NCI-H187 (cell line): ENCODE measurements at regions not wholly inside any gene's neighbourhood (a gene's known extent, or its start where the extent isn't known, plus 50 kb on each side); places are given as distances from the start of the nearest gene placed in this dataset.
"Not testable (repeated sequence)": the region's sequence is repeated elsewhere in the genome, so short reads cannot be mapped to it uniquely, and the experiment has no call there.

Source experiments
- DNase-seq, 2 experiments: peaks; one replicate each; lab custom pipeline; 2025; lab: John Stamatoyannopoulos, UW

DNA sequence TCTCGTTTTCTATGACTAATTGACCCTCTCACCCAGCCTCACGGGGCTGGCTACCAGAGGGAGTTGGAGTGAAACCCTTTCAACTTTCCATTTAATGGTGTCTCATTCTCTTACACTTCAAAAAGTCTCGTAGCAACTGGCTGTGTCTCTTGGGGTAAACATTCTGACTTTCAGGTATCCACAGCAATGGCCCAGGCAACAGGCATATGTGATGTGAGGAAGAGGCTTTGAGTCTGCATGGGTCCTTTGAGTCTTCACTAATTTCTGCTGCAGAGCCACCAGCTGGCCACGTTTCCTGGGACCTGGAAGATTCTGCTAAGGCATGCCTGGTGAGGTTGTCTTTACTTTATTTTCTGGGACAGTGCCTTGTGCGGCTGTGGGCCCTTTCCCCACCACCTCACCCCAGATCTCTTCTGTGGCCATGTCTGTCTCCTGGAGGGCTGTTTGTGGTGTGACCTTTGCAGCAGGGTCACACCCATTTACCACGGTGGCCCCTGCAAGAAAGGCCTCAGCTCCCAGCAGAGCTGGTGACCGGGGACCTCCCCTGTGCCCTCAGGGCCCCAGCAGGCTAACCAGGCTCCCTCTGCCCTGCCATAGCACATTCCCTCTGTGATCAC lies 112.5 kb upstream of the FRG1 start:
- no peak for DNase-seq

DNA sequence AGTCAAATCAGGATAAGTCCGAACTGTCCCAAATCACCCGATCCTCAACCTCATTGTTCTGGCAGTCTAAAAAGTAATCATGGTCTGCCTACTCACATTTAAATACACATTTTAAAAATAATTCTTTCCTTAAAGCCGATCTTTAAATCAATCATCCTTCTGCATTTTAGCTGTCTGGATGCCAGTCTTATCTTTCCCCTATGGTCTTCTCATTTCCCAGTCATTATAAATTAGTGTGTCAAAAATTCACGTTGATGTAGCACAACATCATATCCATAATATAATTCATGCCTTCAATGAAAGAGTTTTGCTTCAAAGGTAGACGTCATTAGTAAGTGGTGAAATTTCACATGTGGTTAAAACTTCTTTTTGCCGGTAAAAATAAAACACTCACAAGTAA lies 108.1 kb upstream of the FRG1 start:
- DNase-seq = no peak

DNA sequence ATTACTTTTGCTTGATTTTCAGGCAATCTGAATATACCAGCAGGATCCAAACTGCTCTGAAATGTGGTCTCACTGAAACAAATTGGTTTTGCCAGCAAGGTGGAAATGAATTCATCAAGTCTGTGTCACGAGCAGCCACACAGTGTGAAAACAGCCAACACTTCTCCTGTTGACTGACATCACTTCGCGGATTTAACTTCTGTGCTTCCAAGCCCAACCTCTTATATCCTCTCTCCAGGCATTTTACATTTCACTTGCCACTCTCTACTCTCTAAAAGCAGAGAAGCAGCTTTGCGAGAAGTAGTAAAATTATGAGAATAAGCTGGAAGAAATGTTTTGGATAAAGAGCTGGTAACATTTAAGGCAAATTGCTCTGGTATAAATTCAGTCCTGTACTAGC lies 106.1 kb upstream of the FRG1 start:
- no peak for DNase-seq

DNA sequence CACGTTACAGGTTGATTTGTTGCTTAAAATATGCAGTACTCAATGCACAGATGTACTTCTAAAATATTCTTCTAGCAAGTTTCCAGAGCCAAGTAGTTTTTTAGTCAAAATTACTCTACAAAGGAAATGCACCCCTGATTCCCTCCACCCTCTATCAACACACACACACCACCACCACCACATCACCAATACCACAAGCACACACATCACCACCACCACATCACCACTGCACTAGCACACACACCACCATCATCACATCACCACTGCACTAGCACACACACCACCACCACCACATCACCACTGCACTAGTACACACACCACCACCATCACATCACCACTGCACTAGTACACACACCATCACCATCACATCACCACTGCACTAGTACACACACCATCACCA lies 105.2 kb upstream of the FRG1 start:
- no peak for DNase-seq

DNA sequence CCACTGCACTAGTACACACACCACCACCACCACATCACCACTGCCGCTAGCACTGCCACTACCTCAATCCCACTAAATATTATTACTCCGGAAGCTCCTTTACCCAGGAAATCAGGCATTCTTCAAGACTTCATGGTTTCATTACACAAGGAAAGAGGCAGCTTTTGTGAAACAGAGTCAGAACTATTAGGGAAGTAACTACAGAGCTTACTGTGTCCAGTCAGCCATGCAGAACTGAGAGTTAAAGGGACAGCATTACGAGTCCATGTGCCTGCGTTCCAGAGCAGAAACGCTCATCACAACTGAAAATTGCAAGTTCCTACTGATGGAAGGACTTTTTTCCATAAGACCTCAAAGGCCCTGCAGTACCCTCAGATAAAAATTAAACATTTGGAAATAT lies 103.2 kb upstream of the FRG1 start:
- DNase-seq = no peak

DNA sequence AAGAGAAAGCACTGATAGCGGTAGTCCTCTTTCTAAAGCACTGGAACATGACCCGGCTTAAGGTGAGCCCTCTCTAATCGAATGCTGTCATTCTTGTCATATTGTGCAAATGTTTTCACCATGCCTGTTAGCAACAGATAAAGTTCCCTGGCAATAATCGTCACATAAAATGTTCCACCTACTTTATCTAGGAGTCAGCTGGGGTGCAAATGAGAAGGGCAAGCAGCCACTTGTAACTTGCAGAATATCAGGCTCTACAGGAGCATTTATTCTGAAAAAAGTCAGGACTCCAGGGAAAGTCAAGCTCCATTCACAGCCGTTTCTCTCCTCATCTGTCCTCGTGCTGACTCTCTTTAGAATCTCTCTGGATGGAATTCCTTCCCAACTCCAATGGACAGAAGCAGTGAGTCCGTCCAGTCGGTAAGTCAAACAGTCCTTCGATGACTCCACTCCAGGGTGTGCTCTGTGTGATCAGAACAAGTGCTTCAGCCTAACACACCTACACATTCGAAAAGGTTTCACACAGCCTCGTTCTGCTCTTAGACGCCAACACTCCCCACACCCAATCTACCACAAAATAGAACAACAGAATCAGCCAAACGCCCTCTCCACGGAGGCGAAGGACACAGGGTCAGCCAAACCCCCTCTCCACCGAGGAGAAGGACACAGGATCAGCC lies 101.7 kb upstream of the FRG1 start:
- no peak for DNase-seq

DNA sequence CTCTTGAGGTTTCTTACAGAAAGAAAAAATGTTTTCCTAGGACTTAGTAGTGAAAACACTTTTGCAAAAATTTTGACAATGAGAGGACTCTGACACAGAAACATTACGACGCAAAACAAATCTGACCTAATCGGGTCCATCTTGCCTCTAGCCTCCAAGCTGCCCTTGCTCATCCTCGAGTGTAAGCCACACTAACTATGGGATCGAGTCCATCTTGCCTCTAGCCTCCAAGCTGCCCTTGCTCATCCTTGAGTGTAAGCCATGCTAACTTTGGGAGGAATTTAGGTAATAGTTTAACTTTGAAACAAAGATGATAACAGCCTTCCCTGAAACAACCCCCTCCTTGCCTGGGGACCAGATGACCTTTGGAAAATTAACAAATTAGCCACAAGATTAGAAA lies 100.3 kb upstream of the FRG1 start:
- no peak for DNase-seq

DNA sequence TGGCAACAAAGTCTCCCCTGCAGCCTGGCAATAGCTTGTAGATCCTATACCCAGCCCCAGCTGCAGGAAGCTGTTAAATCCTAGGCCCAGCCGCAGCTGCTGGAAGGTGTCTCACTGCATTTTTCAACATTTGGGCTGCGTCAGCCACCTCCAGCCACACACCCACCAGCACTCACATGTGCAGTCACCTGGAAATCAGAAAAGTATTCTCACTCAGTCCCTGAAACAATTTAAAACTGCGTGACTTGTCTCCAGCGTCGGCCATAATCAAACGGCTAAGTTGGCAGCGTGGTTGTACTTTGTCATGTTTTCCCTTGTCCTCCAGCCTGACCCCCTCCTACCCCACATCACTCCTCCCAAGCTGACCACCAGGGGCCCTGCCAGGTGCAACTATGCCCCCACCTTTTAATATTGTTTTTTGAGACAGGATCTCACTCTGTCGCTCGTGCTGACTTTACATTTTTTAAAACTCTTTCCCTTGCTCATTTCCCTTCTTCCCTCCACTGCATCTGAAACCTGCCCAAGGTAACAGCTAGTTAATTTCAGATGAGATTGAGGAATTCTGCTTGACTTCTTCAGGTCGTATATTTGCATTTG lies 97.2 kb upstream of the FRG1 start:
- DNase-seq = no peak

DNA sequence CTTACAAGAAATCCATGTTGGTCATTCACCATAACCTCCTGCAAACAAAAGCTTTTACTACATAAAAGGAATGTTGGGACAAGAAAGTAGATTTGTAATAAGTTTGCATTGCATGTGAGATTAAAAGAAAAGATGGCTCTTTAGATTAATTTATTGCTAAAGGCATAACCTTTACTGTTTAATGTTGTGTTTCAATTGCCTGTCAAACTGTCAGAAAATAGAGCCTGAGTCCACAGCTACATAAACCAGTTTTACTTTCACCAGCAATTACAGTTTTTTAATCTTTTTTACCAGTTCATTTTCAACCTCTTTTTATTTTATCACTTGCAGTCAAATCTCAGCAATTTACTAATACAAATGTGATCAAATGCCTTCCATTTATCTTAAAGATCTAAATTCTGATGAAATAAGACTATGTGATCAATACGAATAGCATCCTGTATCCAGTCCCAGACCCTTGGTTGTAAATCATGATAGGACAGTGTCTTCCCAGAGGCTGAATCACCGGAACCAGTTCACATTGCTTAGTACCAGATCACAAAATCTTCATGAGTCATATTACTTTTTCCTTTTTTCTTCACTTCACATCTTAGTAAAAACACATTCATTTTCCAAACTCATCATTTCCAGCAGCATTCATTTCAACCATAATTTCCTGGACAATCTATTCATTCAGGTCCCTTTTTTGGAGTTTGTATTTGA lies 95.4 kb upstream of the FRG1 start:
- no peak for DNase-seq

DNA sequence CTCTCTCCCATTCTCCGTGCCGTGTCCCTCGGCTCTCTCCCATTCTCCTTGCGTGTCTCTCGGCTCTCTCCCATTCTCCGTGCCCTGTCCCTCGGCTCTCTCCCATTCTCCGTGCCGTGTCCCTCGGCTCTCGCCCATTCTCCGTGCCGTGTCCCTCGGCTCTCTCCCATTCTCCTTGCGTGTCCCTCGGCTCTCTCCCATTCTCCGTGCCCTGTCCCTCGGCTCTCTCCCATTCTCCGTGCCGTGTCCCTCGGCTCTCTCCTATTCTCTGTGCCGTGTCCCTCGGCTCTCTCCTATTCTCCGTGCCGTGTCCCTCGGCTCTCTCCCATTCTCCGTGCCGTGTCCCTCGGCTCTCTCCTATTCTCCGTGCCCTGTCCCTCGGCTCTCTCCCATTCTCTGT lies 94.6 kb upstream of the FRG1 start:
- not testable (repeated sequence) for DNase-seq

DNA sequence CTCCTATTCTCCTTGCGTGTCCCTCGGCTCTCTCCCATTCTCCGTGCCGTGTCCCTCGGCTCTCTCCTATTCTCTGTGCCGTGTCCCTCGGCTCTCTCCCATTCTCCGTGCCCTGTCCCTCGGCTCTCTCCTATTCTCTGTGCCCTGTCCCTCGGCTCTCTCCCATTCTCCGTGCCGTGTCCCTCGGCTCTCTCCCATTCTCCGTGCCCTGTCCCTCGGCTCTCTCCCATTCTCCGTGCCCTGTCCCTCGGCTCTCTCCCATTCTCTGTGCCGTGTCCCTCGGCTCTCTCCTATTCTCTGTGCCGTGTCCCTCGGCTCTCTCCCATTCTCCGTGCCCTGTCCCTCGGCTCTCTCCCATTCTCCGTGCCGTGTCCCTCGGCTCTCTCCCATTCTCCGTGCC lies 94.1 kb upstream of the FRG1 start:
- DNase-seq = not testable (repeated sequence)

DNA sequence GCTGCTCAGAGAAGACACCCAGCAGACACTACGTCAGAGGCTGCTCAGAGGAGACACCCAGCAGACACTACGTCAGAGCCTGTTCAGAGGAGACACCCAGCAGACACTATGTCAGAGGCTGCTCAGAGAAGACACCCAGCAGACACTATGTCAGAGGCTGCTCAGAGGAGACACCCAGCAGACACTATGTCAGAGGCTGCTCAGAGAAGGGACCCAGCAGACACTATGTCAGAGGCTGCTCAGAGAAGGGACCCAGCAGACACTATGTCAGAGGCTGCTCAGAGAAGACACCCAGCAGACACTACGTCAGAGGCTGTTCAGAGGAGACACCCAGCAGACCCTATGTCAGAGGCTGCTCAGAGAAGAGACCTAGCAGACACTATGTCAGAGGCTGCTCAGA lies 92.0 kb upstream of the FRG1 start:
- DNase-seq = not testable (repeated sequence)

DNA sequence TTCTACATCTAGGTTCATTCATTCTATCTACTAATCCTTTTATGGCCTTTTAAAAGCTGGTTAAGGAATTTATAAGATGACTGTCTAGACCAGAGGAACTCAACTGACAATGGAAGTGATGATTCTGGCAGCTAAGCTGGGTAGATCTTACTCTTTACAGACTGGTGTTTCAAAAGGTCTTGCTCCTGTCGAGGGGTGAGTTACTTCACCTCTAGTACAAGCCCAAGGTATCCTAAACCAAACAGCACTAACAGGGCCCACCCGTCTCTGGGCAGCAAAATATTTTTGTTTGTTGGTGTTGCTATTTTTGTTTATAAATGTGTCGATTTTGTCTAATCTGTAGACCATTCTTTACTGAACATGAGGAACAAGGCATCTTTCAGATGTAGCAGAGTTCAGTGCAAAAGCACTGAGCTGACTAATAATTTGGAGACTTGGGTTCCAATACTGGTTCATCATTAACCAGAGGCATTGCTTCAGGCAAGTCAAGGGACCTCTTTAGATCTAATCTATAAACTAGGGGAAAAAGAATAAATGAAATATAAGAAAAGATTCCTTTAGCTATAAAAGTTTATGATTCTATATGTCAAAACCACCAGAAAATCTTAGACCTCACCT lies 90.3 kb upstream of the FRG1 start:
- DNase-seq = no peak

DNA sequence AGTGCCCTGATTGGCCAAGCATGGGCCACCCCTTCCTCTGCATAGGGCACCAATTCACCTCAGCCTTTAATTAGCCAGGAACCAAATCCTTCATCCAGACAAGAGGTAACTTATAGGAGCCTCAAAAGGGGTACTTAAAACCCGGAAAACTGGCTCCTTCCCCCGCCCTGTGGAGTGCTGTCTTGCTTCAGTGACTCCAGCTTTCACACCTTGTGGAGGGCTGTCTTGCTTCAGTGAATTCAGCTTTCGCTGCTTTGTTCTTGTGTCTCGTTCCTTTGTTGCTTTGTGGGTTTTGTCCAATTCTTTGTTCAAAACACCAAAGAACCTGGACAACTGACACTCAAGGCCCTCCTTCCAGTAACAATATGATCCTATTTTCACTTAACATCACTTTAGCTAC lies 82.2 kb upstream of the FRG1 start:
- DNase-seq = no peak

DNA sequence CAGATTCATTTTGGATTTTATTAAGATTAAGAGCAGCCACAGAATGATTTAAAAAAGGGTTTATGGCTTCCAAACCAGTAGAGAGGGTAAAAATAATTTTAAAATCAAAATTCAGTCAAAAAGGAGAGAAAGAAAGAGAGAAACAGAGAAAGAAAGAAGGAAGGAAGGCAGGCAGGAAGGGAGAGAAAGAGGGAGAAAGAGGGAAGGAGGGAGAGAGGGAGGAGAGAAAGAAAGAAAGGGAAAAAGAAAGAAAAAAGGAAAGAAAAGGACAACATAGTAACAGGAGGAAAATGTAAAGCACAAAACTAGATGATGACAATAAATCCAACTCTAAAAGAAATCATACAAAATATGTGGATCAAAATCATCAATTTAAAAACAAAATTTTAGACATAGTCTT lies 79.6 kb upstream of the FRG1 start:
- DNase-seq = no peak

DNA sequence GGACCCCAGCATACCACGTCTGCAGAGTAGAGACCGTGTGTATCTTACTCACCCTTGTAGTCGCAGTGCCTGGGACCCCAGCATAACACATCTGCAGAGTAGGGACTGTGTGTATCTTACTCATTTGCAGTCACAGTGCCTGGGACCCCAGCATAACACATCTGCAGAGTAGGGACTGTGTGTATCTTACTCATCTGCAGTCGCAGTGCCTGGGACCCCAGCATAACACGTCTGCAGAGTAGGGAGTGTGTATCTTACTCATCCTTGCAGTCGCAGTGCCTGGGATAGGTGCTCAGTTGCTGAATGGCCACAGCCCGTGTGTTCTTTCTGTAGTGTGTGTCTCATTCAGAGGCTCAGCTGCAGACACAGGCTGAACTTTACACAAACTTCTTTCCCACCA lies 71.4 kb upstream of the FRG1 start:
- no peak for DNase-seq

DNA sequence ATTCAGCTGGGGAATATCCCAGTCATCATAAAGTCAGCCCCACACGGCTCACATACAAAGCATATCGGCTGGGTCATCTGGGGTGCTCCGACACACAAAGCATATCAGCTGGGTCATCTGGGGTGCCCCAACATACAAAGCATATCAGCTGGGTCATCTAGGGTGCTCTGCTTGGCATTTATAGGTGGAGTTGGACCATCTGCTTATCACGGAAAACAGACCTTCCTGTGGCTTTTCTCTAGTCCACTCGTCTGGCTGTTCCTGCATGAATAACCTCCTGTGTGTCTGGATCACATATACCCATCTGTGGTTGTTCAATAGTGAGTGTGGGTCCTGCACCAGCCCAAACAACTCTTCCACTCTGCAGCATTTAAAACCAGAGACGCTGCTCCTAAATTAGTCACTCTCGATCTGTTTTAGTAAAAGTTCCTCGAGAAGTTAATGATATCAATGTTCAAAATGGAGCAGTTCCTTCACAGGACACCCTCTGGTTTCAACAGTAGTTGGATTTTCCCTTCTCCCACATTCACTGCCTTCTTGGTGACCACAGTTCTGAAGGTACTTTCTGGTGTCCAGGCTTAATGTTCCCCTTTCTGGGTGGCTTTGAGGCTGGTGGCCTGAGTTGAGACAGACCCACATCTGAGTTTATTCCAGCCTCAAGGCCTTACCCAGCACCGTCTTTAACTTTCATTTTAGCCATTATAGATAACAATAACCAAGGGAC lies 70.0 kb upstream of the FRG1 start:
- no peak for DNase-seq

DNA sequence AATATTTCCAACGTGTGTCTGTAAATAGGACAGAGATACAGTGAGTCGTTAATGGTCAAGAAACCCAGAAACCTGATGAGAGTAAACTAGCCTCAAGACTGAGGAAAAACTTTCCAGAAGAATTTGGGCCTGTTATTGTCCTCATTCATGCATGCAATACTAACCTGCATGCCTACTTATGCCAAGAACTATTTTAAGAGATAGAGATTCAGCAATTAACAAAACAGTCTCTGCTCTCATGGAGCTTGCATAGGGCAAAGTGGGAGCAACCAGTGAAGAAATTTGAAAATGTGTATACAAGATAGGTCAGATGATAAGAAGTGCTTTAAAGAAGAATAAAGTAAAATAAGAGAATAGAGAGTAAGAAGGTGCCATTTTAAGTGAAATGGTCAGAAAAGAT lies 66.1 kb upstream of the FRG1 start:
- no peak for DNase-seq

DNA sequence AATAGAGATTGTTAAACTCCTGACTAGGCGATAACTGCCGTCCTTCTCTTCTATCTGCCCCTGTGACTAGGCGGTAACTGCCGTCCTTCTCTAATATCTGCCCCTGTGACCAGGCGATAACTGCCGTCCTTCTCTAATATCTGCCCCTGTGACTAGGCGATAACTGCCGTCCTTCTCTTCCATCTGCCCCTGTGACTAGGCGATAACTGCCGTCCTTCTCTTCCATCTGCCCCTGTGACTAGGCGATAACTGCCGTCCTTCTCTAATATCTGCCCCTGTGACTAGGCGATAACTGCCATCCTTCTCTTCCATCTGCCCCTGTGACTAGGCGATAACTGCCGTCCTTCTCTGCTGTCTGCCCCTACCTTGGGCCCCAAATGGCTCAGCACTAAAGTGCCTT lies 59.5 kb upstream of the FRG1 start:
- DNase-seq = not testable (repeated sequence)

DNA sequence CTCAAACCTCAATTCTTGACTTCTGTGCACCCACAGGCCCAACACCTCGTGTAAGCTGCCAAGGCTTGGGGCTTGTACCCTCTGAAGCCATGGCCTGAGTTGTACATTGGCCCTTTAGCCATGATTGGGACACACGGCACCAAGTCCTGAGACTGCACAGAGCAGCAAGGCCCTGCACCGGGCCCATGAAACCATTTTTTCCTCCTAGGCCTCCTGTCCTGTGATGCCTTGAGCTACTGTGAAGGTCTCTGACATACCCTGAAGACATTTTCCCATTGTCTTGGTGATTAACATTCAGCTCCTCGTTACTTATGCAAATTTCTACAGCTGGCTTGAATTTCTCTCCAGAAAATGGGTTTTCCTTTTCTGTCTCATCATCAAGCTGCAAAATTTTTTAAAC lies 52.3 kb upstream of the FRG1 start:
- not testable (repeated sequence) for DNase-seq
